ENCODE measurements at regions not wholly inside any gene's neighbourhood (a gene's known extent, or its start where the extent isn't known, plus 50 kb on each side); places are given as distances from the start of the nearest gene placed in this dataset.

DNA sequence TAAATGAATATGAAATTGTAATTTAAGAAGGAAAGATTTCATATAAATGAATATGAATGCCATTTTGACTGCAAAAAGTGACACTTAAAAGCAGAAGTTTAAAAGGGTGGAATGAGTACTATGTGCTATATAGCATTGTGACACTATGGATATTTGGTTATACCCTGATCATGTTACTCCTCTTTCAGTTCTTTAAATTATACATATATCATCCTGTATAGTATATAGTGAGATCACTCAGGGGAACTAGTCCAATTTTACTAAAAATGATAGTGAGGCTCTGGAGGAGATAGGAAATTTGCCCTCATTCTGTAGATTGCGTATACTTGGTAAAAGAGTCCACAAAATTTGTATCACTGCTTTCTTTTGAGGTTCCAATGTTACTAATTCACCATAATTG lies 155.7 kb upstream of the BTG1 start:
- TF ChIP-seq POLR2AphosphoS5 (IDR thresholded peaks at IDR 0.05; ENCODE audit: low read depth, low read length), result no peak
- TF ChIP-seq POLR2A (IDR thresholded peaks at IDR 0.05; ENCODE audit: low read depth, low read length), result no peak
- no peak for TF ChIP-seq TAF1 (IDR thresholded peaks at IDR 0.05; ENCODE audit: borderline replicate concordance, low read depth, low read length)
